Stimulated activated CD8-positive, alpha-beta memory T cell treated with anti-CD3 and anti-CD28 coated beads, Interleukin-7, amount 100 ng/mL, for 24 hours (primary cell): ENCODE measurements at regions not wholly inside any gene's neighbourhood (a gene's known extent, or its start where the extent isn't known, plus 50 kb on each side); places are given as distances from the start of the nearest gene placed in this dataset.

Experiments
- DNase-seq: peaks from one replicate; pipeline ENCODE4 v3.0.0-alpha.2; 2020; ENCODE audit warnings: low read depth

- DNase-seq: no peak
These were observed 101.2 kb upstream of the GNAO1 start for GRCh38 chr16:56090076-56090475.

- DNase-seq: no peak
These were observed 103.7 kb upstream of the GNAO1 start for GRCh38 chr16:56087626-56088025.

GRCh38 chr16:56081371-56081770 is 109.9 kb upstream of the GNAO1 start:
- DNase-seq: no peak

- DNase-seq: no peak
These were observed 115.4 kb upstream of the GNAO1 start for GRCh38 chr16:56075732-56076388.

- DNase-seq: no peak
These were observed 117.8 kb upstream of the GNAO1 start for GRCh38 chr16:56073508-56073907.

- no peak for DNase-seq
These were observed 119.2 kb upstream of the GNAO1 start for GRCh38 chr16:56072096-56072495.

GRCh38 chr16:56068816-56069215 is 122.5 kb upstream of the GNAO1 start:
- no peak for DNase-seq

GRCh38 chr16:56068314-56068713 is 123.0 kb upstream of the GNAO1 start:
- no peak for DNase-seq

- no peak for DNase-seq
These were observed 123.9 kb upstream of the GNAO1 start for GRCh38 chr16:56067406-56067805.

GRCh38 chr16:56066617-56067016 is 124.7 kb upstream of the GNAO1 start:
- DNase-seq: no peak

GRCh38 chr16:56063111-56063510 is 128.2 kb upstream of the GNAO1 start:
- DNase-seq: no peak

- DNase-seq: no peak
These were observed 134.1 kb upstream of the GNAO1 start for GRCh38 chr16:56057151-56057550.

GRCh38 chr16:56050916-56051315 is 140.4 kb upstream of the GNAO1 start:
- no peak for DNase-seq

- DNase-seq: no peak
These were observed 142.7 kb upstream of the GNAO1 start for GRCh38 chr16:56048425-56049105.

- no peak for DNase-seq
These were observed 143.7 kb upstream of the GNAO1 start for GRCh38 chr16:56047307-56048234.

- DNase-seq: no peak
These were observed 148.9 kb upstream of the GNAO1 start for GRCh38 chr16:56042416-56042815.

GRCh38 chr16:56041556-56042140 is 149.6 kb upstream of the GNAO1 start:
- no peak for DNase-seq

GRCh38 chr16:56038564-56039098 is 152.7 kb upstream of the GNAO1 start:
- no peak for DNase-seq

- DNase-seq: no peak
These were observed 156.9 kb upstream of the CES5A start for GRCh38 chr16:56032072-56032471.

GRCh38 chr16:56029026-56029425 is 153.9 kb upstream of the CES5A start:
- DNase-seq: no peak

GRCh38 chr16:56022818-56023217 is 147.6 kb upstream of the CES5A start:
- DNase-seq: no peak

GRCh38 chr16:56019274-56019673 is 144.1 kb upstream of the CES5A start:
- DNase-seq: no peak
